ENCODE measurements at regions not wholly inside any gene's neighbourhood (a gene's known extent, or its start where the extent isn't known, plus 50 kb on each side); places are given as distances from the start of the nearest gene placed in this dataset.
"Not testable (repeated sequence)": the region's sequence is repeated elsewhere in the genome, so short reads cannot be mapped to it uniquely, and the experiment has no call there.

DNA sequence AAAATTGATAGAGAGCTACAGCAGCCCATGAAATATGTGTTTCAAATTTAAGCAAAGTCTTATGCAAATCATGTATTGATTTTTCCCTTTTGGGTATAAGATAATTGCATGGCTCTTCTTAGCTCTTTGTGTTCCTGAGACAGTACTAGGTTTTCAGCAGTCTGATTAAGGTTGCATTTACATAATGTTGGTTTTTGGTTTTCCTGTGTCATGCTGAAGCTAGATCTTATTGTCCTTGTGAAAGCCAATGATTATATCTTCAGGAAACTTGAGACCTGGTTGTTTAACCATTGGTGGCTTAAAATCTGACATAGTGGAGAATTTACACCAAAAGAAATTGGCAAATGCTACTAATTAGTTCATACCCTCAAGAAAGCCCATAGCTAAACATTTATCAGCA, 392.6 kb downstream of the ZPLD1 start:
- ATAC-seq = no peak
- intact Hi-C loops (cut with DNase I) = no loop called here
- no peak for DNase-seq (ENCODE audit: low spot score)

- DNase-seq (ENCODE audit: low spot score) (no peak), ATAC-seq (no peak)
- intact Hi-C loops (cut with DNase I) = no loop called here
Measured at GRCh38 chr3:102830415-102830814, 395.6 kb downstream of the ZPLD1 start.

DNA sequence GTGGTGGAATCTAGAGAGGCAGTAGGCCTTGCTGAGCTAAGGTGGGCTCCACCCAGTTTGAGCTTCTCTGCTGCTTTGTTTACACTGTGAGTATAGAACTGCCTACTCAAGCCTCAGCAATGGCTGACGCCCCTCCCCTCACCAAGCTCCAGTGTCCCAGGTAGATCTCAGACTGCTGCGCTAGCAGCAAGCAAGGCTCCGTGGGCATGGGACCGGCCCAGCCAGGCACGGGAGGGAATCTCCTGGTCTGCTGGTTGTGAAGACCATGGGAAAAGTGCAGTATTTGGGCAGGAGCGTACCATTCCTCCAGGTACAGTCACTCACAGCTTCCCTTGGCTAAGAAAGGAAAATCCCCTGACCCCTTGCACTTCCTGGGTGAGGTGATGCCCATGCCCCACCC, 407.1 kb downstream of the ZPLD1 start:
- intact Hi-C loops (cut with DNase I) = no loop called here
- DNase-seq (ENCODE audit: low spot score) (no peak), ATAC-seq (no peak)

DNA sequence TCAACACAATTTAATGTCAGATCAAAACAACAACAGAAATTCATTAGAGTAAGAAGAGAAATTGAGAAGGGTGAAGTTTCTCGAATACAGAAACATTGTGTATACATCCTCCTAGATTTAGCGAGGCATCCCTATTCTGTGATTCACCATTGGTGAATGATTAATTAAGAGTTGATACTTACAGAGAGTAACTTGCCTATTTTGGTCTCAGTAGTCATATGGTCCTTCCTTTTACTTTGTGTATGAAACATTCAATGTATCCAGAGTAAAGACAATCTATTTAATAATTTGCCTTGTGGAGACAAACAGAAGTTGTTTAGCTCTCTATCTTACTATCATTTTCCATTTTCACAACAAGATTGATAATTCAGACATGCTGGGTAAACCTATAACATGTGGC, 432.0 kb downstream of the ZPLD1 start:
- intact Hi-C loops (cut with DNase I) = no loop called here
- no peak for DNase-seq (ENCODE audit: low spot score)

GRCh38 chr3:102883515-102883914, 448.7 kb downstream of the ZPLD1 start:
- ATAC-seq (no peak), DNase-seq (ENCODE audit: low spot score) (no peak)
- intact Hi-C loops (cut with DNase I) = no loop called here

More for the DNA sequence above, 432.0 kb downstream of the ZPLD1 start:
- no peak for ATAC-seq

DNA sequence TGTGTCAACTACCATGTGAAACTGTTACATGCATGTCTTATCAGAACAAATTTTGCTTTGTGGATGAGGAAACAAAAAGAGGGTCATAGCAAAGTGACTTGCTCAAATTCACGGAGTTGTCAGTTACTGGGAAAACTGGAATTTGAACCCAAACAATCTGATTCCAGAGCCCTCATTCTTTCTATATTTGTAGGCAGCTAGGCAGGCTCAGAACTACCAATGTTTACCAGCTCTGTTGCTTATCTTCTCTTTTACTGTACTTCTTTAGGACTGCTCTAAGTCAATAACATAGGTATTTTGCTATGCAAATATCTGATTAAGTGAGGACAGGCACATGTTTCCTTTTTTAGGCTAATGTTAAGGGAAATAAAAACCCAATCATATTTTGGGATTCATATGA, 450.5 kb downstream of the ZPLD1 start:
- intact Hi-C loops (cut with DNase I) = no loop called here
- DNase-seq (ENCODE audit: low spot score) (no peak), ATAC-seq (no peak)

GRCh38 chr3:102887431-102887830, 452.6 kb downstream of the ZPLD1 start:
- ATAC-seq (no peak), DNase-seq (ENCODE audit: low spot score) (no peak)
- intact Hi-C loops (cut with DNase I) = no loop called here

GRCh38 chr3:102896851-102897621, 462.2 kb downstream of the ZPLD1 start:
- DNase-seq (ENCODE audit: low spot score) = no peak
- ATAC-seq = no peak
- intact Hi-C loops (cut with DNase I) = no loop called here

DNA sequence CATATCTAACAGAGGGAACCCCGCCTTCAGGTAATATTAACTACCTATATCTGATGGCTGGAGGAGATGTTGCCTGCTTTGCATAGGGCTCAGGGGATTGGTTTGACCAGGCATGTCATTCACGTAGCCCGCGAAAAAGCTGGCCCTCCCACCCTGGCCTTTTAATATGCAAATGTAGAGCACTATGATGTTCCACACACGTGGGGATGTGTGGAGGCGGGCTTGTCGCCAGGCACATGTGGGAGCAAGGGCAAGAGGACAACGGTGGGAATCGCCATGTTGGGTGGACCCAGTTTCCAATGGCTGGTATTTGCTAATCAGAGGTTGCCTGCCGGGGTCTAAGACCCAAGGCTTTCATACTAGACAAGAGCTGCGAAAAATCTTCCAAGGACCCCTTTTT, 469.8 kb downstream of the ZPLD1 start:
- DNase-seq (ENCODE audit: low spot score) = peak; percentile 35
- intact Hi-C loops (cut with DNase I) = no loop called here
- ATAC-seq = no peak

DNA sequence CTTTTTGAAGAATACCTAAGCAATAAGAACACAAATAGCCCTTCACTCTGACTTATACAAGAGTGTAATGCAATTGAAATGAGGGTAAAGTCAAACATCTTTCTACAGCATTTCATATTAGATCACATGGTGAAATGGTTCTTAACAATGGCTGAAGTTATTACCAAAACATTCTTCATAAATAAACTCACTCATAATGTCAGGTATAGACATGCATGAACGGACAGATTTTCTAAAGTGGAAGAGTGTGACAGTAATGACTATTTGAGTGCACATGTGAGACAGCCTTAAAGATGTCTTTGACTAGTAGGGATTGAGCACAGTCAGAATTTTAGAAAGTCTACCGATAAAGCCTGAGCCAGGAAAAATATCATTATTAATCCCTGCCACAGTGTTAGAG, 471.0 kb downstream of the ZPLD1 start:
- ATAC-seq (no peak), DNase-seq (ENCODE audit: low spot score) (no peak)
- intact Hi-C loops (cut with DNase I) = no loop called here

DNA sequence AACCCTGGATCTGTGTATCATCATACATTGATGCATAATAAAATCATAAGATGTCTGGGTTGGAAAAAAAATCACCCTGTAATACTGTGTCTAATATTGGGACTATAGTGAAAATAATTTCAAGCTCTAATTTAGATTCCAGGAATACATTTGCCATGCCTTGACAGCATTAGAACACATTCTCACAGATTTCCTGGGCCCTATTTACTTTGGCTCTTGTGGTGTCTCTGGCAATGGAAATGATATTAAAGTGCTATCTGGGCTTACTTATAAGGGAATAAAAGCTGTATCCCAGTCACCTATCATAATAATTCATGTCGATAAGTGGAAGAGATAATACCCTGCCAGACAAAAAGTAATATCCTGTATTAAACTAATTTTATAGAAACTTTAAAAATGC, 472.0 kb downstream of the ZPLD1 start:
- ATAC-seq = no peak
- no peak for DNase-seq (ENCODE audit: low spot score)
- intact Hi-C loops (cut with DNase I) = no loop called here

DNA sequence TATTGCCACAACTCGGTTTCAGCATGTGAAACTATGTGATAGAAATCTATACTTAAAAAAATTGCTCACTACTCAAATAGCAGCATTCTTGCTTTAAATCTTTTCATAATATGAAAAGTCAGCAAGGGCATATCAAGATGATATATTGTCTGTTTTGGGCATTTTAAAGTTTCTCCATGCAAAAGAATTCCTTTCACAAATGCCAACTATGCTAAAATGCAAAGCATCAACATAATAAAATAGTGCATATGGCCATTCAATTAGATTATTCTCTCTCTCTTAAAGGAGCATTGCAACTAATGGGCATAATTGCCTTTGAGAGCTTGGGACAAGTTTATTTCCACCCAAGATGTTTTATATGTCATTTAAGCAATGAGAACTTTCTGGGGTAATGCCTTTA, 475.1 kb downstream of the ZPLD1 start:
- intact Hi-C loops (cut with DNase I) = no loop called here
- ATAC-seq (no peak), DNase-seq (ENCODE audit: low spot score) (no peak)

- ATAC-seq (no peak), DNase-seq (ENCODE audit: low spot score) (no peak)
- intact Hi-C loops (cut with DNase I) = no loop called here
Measured at GRCh38 chr3:102916532-102916931, 481.7 kb downstream of the ZPLD1 start.

DNA sequence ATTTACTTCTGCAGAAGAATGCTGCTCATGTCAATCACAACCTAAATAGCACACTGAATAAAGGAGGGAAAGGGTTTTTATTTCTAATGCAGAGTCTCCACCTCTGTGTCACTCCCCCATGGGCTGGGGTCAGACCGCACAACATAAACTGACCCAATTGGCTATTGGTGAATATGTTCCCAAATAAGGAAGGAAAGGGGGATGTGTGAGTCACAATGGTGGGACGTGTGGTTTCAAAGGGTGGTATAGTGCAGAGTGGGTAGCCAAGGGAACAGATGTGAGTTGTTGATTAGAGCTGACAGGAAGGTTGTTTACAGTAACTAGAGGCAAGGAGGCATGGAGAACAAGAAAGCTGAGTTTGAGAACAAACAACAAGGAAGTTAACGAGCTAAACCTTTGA, 491.8 kb downstream of the ZPLD1 start:
- intact Hi-C loops (cut with DNase I) = no loop called here
- no peak for DNase-seq (ENCODE audit: low spot score)
- no peak for ATAC-seq

GRCh38 chr3:102933377-102933776, 498.6 kb downstream of the ZPLD1 start:
- intact Hi-C loops (cut with DNase I) = no loop called here
- ATAC-seq = no peak
- no peak for DNase-seq (ENCODE audit: low spot score)

DNA sequence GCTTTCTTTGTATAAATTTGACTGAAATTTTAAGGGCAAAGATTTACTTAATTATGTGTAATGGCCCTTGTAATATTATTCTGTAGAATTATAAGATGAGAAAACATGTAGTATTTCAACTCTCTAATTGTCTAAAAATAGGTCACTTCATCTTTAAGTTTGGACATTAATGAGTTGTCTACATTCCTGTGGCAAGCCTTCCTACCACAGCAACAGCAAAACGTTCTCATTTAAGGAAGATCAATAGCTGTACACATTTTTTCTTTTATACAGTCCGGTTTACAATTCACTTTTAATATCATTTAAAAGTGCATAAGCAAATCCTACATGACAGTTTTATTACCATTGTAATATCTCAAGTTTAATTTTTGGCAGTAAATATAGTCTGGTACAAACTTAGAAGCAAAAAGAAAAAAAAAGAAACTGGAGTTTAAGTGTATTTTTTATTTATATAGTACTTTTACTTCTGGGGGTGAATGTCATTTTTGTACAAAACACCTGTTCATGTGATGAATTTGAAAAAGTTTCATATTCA, 501.8 kb downstream of the ZPLD1 start:
- intact Hi-C loops (cut with DNase I) = no loop called here
- DNase-seq (ENCODE audit: low spot score) (no peak), ATAC-seq (no peak)

DNA sequence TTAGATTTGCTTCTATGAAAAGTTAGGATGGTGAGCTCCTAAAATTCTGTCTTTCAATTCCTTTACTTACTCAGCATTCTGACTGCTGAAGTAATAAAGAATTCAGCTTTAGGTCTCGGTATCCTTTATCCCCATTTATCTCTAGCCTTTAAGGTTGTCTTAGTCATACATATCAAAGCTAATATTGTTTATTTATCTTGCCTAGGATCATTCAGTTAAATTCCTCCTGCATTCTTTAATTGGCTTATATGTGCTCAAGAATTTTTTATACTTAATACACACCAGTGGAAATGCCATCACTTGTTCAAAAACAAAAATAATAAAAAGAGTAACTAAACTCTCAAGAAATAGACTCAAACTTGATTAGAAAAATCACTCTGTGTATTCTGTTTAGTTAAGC, 507.0 kb downstream of the ZPLD1 start:
- intact Hi-C loops (cut with DNase I) = no loop called here
- DNase-seq (ENCODE audit: low spot score) = no peak
- ATAC-seq = no peak

- DNase-seq (ENCODE audit: low spot score); ATAC-seq: not testable (repeated sequence)
Measured at GRCh38 chr3:102946445-102946844, 511.6 kb downstream of the ZPLD1 start.

DNA sequence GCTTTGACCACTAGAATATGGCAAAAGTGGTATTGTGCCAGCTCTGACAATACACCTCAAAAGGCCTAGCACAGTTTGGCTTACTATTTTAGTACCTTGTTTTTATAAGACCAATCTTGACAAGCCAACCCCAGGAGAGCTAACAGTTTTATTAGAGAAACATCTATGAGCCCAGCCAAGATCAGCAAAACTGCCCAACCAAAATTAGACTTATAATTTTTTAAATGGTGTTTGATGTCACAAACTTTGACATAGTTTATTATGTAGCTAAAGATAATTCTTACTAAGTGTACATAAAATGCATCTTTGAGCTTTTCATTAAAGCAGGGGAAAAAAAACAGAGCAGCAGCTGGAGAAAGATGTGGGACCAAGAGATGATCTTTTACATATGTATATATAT, 537.5 kb downstream of the ZPLD1 start:
- ATAC-seq = no peak
- no peak for DNase-seq (ENCODE audit: low spot score)
- intact Hi-C loops (cut with DNase I) = no loop called here

More at GRCh38 chr3:102946445-102946844, 511.6 kb downstream of the ZPLD1 start:
- intact Hi-C loops (cut with DNase I) = not testable (repeated sequence)

- DNase-seq (ENCODE audit: low spot score) (no peak), ATAC-seq (no peak)
- intact Hi-C loops (cut with DNase I) = no loop called here
Measured at GRCh38 chr3:102974333-102974732, 539.5 kb downstream of the ZPLD1 start.

DNA sequence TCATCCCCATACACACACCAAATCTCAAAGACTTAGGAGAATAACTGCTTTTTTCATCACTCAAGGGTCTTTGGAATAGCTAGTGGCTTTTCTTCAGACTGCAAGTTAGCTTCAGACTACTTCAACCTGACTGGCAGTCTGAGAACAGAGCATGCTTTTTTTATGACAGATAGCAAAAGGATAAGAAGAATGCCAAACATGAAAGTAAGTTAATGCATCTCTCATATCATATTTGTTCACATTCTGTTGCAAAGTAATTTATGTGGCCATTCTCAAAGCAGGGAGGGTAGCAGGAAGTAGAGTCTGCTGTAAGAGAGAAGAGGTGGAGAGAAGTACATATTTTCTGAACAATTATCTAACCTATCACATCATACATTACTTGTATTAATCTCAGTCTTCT, 544.4 kb downstream of the ZPLD1 start:
- DNase-seq (ENCODE audit: low spot score) (no peak), ATAC-seq (no peak)
- intact Hi-C loops (cut with DNase I) = no loop called here
